Ascending aorta (tissue), 2 donors: ENCODE measurements at regions not wholly inside any gene's neighbourhood (a gene's known extent, or its start where the extent isn't known, plus 50 kb on each side); places are given as distances from the start of the nearest gene placed in this dataset.

Source experiments
- DNase-seq, 2 donors: peaks; one replicate each; pipeline ENCODE4 v3.0.0-alpha.2; 2019; ENCODE audit warnings: low spot score in 2 of 2
- H3K27ac ChIP-seq, 2 donors: fragments of 200-600 bp; sonication (generic); one replicate each; pipeline ENCODE4 v1.5.1; 2016 to 2017; ENCODE audit warnings: mild to moderate bottlenecking in 1 of 2
- H3K27me3 ChIP-seq: fragments of 200-600 bp; sonication (generic); one replicate; pipeline ENCODE4 v1.5.1; 2017
- H3K36me3 ChIP-seq, 2 donors: fragments of 200-600 bp; sonication (generic); one replicate each; pipeline ENCODE4 v1.5.1; 2016
- H3K4me1 ChIP-seq, 2 donors: fragments of 200-600 bp; sonication (generic); one replicate each; pipeline ENCODE4 v1.5.1; 2016 to 2017; ENCODE audit warnings: mild to moderate bottlenecking in 1 of 2
- H3K4me3 ChIP-seq, 2 donors: fragments of 200-600 bp; sonication (generic); one replicate each; pipeline ENCODE4 v1.5.1; 2016 to 2017; ENCODE audit warnings: mild to moderate bottlenecking in 1 of 2
- H3K9me3 ChIP-seq, 2 donors: fragments of 200-600 bp; sonication (generic); one replicate each; pipeline ENCODE4 v1.5.1; 2016
- intact Hi-C: fragments of 100-400 bp; cut with DNase I; formaldehyde crosslinking; loops from one replicate; pipeline ENCODE4 v1.15.1; 2023
- TF ChIP-seq, protein P1 (sequence below), 3 experiments: fragments of 200-600 bp in 2 of 3; fragments of 450-650 bp in 1 of 3; sonication (generic) in 2 of 3; IDR thresholded peaks; one replicate each; pipeline ENCODE4 v1.5.1; 2016 to 2019; ENCODE audit warnings: antibody characterized with exemption in 3 of 3, mild to moderate bottlenecking in 1 of 3, moderate library complexity in 1 of 3

DNA sequence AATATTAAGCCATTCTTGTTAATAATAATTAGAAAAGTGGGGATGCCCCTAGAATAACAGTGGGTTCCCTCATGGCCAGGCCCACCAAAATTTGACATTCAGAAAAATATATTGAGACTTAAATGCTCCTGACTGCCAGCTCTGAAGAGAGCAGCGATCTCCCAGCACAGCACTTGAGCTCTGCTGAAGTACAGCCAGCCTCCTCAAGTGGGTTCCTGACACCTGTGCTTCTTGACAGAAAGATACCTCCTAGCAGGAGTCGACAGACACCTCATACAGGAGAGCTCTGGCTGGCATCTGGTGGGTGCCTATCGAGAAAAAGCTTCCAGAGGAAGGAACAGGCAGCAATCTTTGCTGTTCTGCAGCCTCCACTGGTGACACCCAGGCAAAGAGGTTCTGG is 261.5 kb downstream of the DTWD2 start:
- Histone ChIP-seq H3K4me1 (no peaks in the 10 kb centered on the region), H3K27ac (no peak overlapping the region), H3K4me3 (no peak overlapping the region), H3K27me3 (no peaks in the 10 kb centered on the region), H3K9me3 (no peaks in the 10 kb centered on the region), H3K36me3 (no peaks in the 10 kb centered on the region)
- intact Hi-C loops, result no loop called here
- DNase-seq, result no peak
- TF ChIP-seq, protein P1, sequence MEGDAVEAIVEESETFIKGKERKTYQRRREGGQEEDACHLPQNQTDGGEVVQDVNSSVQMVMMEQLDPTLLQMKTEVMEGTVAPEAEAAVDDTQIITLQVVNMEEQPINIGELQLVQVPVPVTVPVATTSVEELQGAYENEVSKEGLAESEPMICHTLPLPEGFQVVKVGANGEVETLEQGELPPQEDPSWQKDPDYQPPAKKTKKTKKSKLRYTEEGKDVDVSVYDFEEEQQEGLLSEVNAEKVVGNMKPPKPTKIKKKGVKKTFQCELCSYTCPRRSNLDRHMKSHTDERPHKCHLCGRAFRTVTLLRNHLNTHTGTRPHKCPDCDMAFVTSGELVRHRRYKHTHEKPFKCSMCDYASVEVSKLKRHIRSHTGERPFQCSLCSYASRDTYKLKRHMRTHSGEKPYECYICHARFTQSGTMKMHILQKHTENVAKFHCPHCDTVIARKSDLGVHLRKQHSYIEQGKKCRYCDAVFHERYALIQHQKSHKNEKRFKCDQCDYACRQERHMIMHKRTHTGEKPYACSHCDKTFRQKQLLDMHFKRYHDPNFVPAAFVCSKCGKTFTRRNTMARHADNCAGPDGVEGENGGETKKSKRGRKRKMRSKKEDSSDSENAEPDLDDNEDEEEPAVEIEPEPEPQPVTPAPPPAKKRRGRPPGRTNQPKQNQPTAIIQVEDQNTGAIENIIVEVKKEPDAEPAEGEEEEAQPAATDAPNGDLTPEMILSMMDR (IDR thresholded peaks at IDR 0.05), result no peak

DNA sequence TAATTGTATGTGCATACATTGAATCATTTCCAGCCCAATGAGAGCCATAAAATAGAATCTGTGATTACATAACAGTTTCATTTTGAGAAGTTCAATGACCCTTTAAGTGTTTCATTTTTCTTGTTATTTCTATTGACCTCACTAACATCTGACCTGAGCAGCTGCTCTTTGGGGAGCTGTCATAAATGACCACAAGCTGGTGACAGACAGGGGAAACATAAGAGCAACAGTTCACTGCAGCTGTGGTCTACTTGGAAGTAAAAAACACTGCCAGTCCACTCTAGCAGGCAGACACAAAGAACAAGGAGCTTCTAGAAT is 265.4 kb downstream of the DTWD2 start:
- no peak overlapping the region for H3K4me3 ChIP-seq
- H3K4me1 ChIP-seq, result no peaks in the 10 kb centered on the region
- intact Hi-C loops, result no loop called here
- H3K9me3 ChIP-seq, result no peaks in the 10 kb centered on the region
- no peak for DNase-seq
- H3K36me3 ChIP-seq, result no peaks in the 10 kb centered on the region
- TF ChIP-seq, protein P1 (IDR thresholded peaks at IDR 0.05), result no peak
- no peaks in the 10 kb centered on the region for H3K27me3 ChIP-seq
- H3K27ac ChIP-seq, result no peak overlapping the region

DNA sequence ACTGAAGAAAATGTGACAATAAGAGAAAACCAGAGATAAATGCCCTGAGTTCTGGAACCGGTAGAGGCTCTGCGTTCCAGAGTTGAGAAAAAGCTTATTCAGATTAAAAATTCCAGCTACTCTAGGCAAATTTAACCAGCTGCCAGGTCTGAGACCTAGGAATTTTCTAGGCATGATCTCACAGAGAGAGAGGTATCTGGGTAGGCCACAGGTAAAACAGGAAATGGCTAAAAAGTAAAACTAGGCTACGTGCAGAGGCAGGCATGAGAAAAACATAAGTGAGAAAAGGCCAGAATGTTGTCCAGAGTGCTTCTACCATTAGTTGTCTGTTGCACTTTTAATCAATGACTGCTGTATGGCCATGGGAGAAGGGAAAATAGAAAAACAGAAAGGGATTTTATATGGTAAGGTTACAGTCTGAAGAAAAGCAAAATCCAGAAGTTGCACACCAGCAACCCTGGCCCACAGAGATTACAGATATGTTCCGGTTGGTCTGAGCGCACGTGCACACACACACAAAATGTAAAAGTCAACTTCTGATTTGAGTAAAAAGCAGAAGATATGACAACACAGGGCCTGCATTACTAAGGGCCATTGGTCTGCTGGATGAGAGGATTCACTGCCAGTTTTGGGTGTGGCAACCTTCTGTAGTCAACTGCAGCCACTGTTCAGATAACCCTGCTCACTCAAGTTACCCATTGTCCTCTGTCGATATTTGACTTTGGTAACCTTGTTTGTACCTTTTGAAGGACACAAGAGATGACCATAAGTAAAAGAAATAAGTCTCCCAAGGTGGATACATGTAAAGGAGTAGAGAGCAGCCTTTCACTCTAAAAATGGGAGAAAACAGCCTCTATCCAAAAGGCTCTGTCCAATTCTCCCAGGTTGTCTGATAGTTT is 266.0 kb downstream of the DTWD2 start:
- Histone ChIP-seq H3K27ac (no peak overlapping the region), H3K4me1 (no peaks in the 10 kb centered on the region), H3K27me3 (no peaks in the 10 kb centered on the region), H3K4me3 (no peak overlapping the region), H3K9me3 (no peaks in the 10 kb centered on the region), H3K36me3 (no peaks in the 10 kb centered on the region)
- intact Hi-C loops, result no loop called here
- TF ChIP-seq, protein P1 (IDR thresholded peaks at IDR 0.05), result no peak
- no peak for DNase-seq

DNA sequence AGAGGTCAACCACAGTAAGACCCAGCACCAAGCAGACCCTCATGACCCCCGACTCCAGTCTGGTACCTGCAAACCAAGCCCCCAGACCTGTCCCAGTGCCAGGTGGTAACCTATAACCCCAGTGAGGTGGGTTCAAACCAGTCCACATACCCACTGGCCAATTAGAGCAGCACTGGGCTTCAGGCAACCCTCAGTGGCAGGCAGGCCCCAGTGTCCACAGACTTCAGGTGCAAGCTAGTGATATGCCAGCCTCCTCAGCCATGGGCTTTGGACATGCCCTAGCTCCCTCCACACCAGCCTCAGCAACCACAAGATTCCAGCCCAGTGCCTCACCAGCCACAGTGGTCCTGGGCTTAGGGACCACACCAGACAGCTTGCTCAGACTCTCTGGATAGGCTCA is 276.6 kb downstream of the DTWD2 start:
- no peaks in the 10 kb centered on the region for H3K27me3 ChIP-seq
- TF ChIP-seq, protein P1 (IDR thresholded peaks at IDR 0.05), result no peak
- H3K36me3 ChIP-seq, result no peaks in the 10 kb centered on the region
- H3K27ac ChIP-seq, result no peak overlapping the region
- intact Hi-C loops, result no loop called here
- peaks cover 0 to 15% of the 10 kb centered on the region in 2 donors for H3K9me3 ChIP-seq
- DNase-seq, result no peak
- H3K4me1 ChIP-seq, result no peaks in the 10 kb centered on the region
- H3K4me3 ChIP-seq, result no peak overlapping the region

DNA sequence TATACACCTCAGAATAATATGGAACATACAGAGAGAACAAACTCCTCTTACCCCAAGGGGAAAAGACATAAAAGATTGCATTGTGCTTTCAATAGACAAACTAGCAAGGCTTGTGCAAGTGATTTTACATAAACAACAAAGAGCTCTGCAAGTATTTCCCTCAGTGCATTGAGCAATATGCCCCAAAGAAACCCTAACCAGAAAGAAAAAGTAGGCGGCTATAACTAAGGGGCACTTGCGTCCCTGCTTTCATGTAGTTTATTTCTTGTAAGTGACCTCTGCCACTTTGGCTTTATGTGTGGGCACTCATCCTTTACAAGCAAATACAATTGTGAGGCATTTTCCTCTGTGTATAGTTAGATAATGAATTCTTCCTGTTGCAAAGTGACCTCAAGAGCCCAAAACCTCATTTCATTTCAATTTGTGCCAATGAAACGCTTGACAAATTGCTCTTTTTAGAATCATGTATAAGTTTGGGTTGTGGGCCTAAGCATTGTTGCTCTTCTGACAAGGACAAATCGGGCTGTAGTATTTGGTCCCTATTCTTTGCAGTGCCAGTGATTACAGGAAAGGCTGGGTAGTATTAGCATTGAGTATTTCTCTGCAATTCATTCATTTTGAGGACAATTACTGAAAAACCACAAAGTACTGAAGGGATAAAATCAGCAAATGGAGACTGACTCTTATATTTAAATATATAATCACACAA is 282.2 kb downstream of the DTWD2 start:
- Histone ChIP-seq H3K4me1 (no peaks in the 10 kb centered on the region), H3K9me3 (no peaks in the 10 kb centered on the region), H3K27me3 (no peaks in the 10 kb centered on the region), H3K27ac (no peak overlapping the region), H3K4me3 (no peak overlapping the region), H3K36me3 (no peaks in the 10 kb centered on the region)
- intact Hi-C loops, result no loop called here
- no peak for DNase-seq
- TF ChIP-seq, protein P1 (IDR thresholded peaks at IDR 0.05), result no peak
